ENCODE measurements at regions not wholly inside any gene's neighbourhood (a gene's known extent, or its start where the extent isn't known, plus 50 kb on each side); places are given as distances from the start of the nearest gene placed in this dataset.

- Histone ChIP-seq H3K27ac (no peak overlapping the region), H3K4me2 (no peak overlapping the region), H3K27me3 (ENCODE audit: insufficient read depth, low read depth) (no peaks in the 10 kb centered on the region), H2AFZ (no peak overlapping the region), H3K9me2 (ENCODE audit: insufficient read depth) (no peaks in the 10 kb centered on the region), H4K20me1 (ENCODE audit: insufficient read depth) (no peaks in the 10 kb centered on the region), H3K4me1 (replicated peaks; ENCODE audit: insufficient read depth) (no peaks in the 10 kb centered on the region), H3K9me3 (ENCODE audit: insufficient read depth, low read depth) (no peaks in the 10 kb centered on the region), H3K36me3 (ENCODE audit: low read depth) (no peaks in the 10 kb centered on the region), H3F3A (ENCODE audit: insufficient read depth, low read depth) (no peaks in the 10 kb centered on the region), H3K4me3 (no peak overlapping the region), H3K79me2 (ENCODE audit: low read depth) (no peaks in the 10 kb centered on the region)
- ChIA-PET POLR2A (ENCODE audit: unreplicated experiment) (no interaction called here), CTCF (no interaction called here)
- no TSS peak for BruUV-seq (replicated peaks)
- no peak for DNase-seq
- TF ChIP-seq CTCF (conservative IDR thresholded peaks at IDR 0.05) (no peak), EZH2 (IDR thresholded peaks at IDR 0.05; ENCODE audit: low read depth) (no peak)
- intact Hi-C loops (cut with micrococcal nuclease; ENCODE audit: unreplicated experiment): no loop called here
Measured at GRCh38 chr17:54277868-54278267, 455.1 kb downstream of the KIF2B start.

GRCh38 chr17:54280741-54281140, 458.0 kb downstream of the KIF2B start:
- Histone ChIP-seq H3K4me1 (replicated peaks; ENCODE audit: insufficient read depth) (no peaks in the 10 kb centered on the region), H3K27ac (no peak overlapping the region), H3K27me3 (ENCODE audit: insufficient read depth, low read depth) (no peaks in the 10 kb centered on the region), H3F3A (ENCODE audit: insufficient read depth, low read depth) (no peaks in the 10 kb centered on the region), H4K20me1 (ENCODE audit: insufficient read depth) (no peaks in the 10 kb centered on the region), H3K9me3 (ENCODE audit: insufficient read depth, low read depth) (no peaks in the 10 kb centered on the region), H3K36me3 (ENCODE audit: low read depth) (no peaks in the 10 kb centered on the region), H2AFZ (no peak overlapping the region), H3K4me2 (no peak overlapping the region), H3K9me2 (ENCODE audit: insufficient read depth) (no peaks in the 10 kb centered on the region), H3K79me2 (ENCODE audit: low read depth) (no peaks in the 10 kb centered on the region), H3K4me3 (no peak overlapping the region)
- ChIA-PET CTCF (no interaction called here), POLR2A (ENCODE audit: unreplicated experiment) (no interaction called here)
- BruUV-seq (replicated peaks): no TSS peak
- TF ChIP-seq CTCF (conservative IDR thresholded peaks at IDR 0.05) (no peak), EZH2 (IDR thresholded peaks at IDR 0.05; ENCODE audit: low read depth) (no peak)
- DNase-seq: no peak
- intact Hi-C loops (cut with micrococcal nuclease; ENCODE audit: unreplicated experiment): no loop called here

DNA sequence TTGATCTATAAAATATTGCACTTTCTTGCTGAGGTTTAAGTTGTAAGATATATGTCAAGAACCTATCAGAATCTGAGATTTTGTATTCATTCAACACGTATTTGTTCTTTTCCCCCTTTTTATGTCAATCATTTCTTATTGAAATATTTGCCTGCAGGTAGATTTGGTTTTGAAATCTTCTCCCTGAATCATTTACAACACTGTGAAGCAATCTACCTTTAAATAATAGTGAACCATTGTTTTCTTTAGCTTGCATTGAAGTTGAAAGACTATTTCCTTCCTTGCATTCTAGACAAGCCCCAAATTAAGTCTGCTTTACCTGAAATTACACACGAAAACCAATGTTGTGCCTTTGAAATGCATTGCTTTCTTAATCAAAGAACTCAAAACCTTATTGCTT, 460.2 kb downstream of the KIF2B start:
- intact Hi-C loops (cut with micrococcal nuclease; ENCODE audit: unreplicated experiment): no loop called here
- no peak for TF ChIP-seq EZH2 (IDR thresholded peaks at IDR 0.05; ENCODE audit: low read depth)
- no peak for TF ChIP-seq CTCF (conservative IDR thresholded peaks at IDR 0.05)
- Histone ChIP-seq H3K79me2 (ENCODE audit: low read depth) (no peaks in the 10 kb centered on the region), H3K27me3 (ENCODE audit: insufficient read depth, low read depth) (no peaks in the 10 kb centered on the region), H3K4me3 (no peak overlapping the region), H3K4me1 (replicated peaks; ENCODE audit: insufficient read depth) (no peaks in the 10 kb centered on the region), H3F3A (ENCODE audit: insufficient read depth, low read depth) (no peaks in the 10 kb centered on the region), H3K9me3 (ENCODE audit: insufficient read depth, low read depth) (no peaks in the 10 kb centered on the region), H3K27ac (no peak overlapping the region), H4K20me1 (ENCODE audit: insufficient read depth) (no peaks in the 10 kb centered on the region), H3K9me2 (ENCODE audit: insufficient read depth) (no peaks in the 10 kb centered on the region), H2AFZ (no peak overlapping the region), H3K36me3 (ENCODE audit: low read depth) (no peaks in the 10 kb centered on the region), H3K4me2 (no peak overlapping the region)
- no TSS peak for BruUV-seq (replicated peaks)
- CTCF ChIA-PET: no interaction called here
- no peak for DNase-seq
- POLR2A ChIA-PET (ENCODE audit: unreplicated experiment): no interaction called here
